IMR-90 (cell line): ENCODE measurements at regions not wholly inside any gene's neighbourhood (a gene's known extent, or its start where the extent isn't known, plus 50 kb on each side); places are given as distances from the start of the nearest gene placed in this dataset.

Experiments used
- ATAC-seq: fragments of 200-7000 bp; cut with Tn5 transposase; 2 replicates; pipeline ENCODE4 v1.9.1; 2020; ENCODE audit warnings: low read depth, mild to moderate bottlenecking, moderate library complexity
- BruUV-seq: library from RNA; stranded (reverse); fragments of 400-500 nt; replicated peaks from 2 replicates; lab custom pipeline; 2021; lab: Mats Ljungman, UMichigan
- CTCF ChIA-PET: fragments of 300-600 bp; formaldehyde crosslinking; extraction: SDS; loops from one replicate; lab custom pipeline; 2021; ENCODE audit warnings: antibody characterized with exemption; lab: Yijun Ruan, JAX
- POLR2A ChIA-PET: fragments of 300-600 bp; sonication (Branson Sonifier 250); formaldehyde crosslinking; loops from one replicate; lab custom pipeline; 2022; ENCODE audit warnings: antibody characterized with exemption; ENCODE audit not compliant: unreplicated experiment; lab: Charles Lee
- DNase-seq: peaks from one replicate; pipeline ENCODE4 v3.0.0; 2013
- H2AFZ ChIP-seq: replicated peaks from 2 replicates; pipeline ENCODE3; 2013; ENCODE audit warnings: low read length, mild to moderate bottlenecking; ENCODE audit not compliant: poor library complexity
- H2AK5ac ChIP-seq: 2 replicates; pipeline ENCODE4 v1.6.1; 2013; ENCODE audit warnings: low read depth, low read length, inconsistent platforms
- H2AK9ac ChIP-seq: replicated peaks from 2 replicates; pipeline ENCODE3; 2013; ENCODE audit warnings: mild to moderate bottlenecking, low read depth, low read length, moderate library complexity; ENCODE audit not compliant: poor library complexity
- H2BK120ac ChIP-seq: 2 replicates; pipeline ENCODE4 v1.6.1; 2013; ENCODE audit warnings: low read depth, low read length, inconsistent platforms
- H2BK15ac ChIP-seq: 3 replicates; pipeline ENCODE4 v1.6.1; 2013; ENCODE audit warnings: low read depth, low read length, inconsistent platforms
- H2BK20ac ChIP-seq: 2 replicates; pipeline ENCODE4 v1.6.1; 2013; ENCODE audit warnings: low read depth, mild to moderate bottlenecking, inconsistent platforms, low read length, moderate library complexity
- H2BK5ac ChIP-seq: 2 replicates; pipeline ENCODE4 v1.6.1; 2013; ENCODE audit warnings: mild to moderate bottlenecking, low read depth, low read length, inconsistent platforms; ENCODE audit not compliant: poor library complexity, severe bottlenecking
- H3K14ac ChIP-seq: replicated peaks from 2 replicates; pipeline ENCODE4 v1.6.1; 2013; ENCODE audit warnings: low read depth, low read length, inconsistent platforms
- H3K18ac ChIP-seq: 2 replicates; pipeline ENCODE4 v1.6.1; 2013; ENCODE audit warnings: low read depth, low read length, control low read depth
- H3K23ac ChIP-seq: 2 replicates; pipeline ENCODE4 v1.6.1; 2013; ENCODE audit warnings: low read depth, low read length, inconsistent platforms
- H3K27ac ChIP-seq: 2 replicates; pipeline ENCODE4 v1.5.1; 2013; ENCODE audit warnings: mild to moderate bottlenecking, control low read depth, low read length; ENCODE audit not compliant: insufficient read depth
- H3K27me3 ChIP-seq: 2 replicates; pipeline ENCODE4 v1.6.1; 2013; ENCODE audit warnings: low read length; ENCODE audit not compliant: control insufficient read depth, insufficient read depth
- H3K36me3 ChIP-seq: 2 replicates; pipeline ENCODE4 v1.6.1; 2013; ENCODE audit warnings: low read length, mixed read lengths; ENCODE audit not compliant: control insufficient read depth, insufficient read depth
- H3K4ac ChIP-seq: 2 replicates; pipeline ENCODE4 v1.6.1; 2013; ENCODE audit warnings: low read depth, low read length, inconsistent platforms
- H3K4me1 ChIP-seq: 2 replicates; pipeline ENCODE4 v1.6.1; 2013; ENCODE audit warnings: low read length, mixed read lengths; ENCODE audit not compliant: control insufficient read depth, insufficient read depth
- H3K4me2 ChIP-seq: 2 replicates; pipeline ENCODE4 v1.6.1; 2013; ENCODE audit warnings: low read depth, mild to moderate bottlenecking, control low read depth, low read length, moderate library complexity
- H3K4me3 ChIP-seq: 2 replicates; pipeline ENCODE4 v1.5.1; 2013; ENCODE audit warnings: low read depth, mild to moderate bottlenecking, control low read depth, low read length, moderate library complexity; ENCODE audit not compliant: insufficient read depth
- H3K56ac ChIP-seq: 2 replicates; pipeline ENCODE4 v1.6.1; 2013; ENCODE audit warnings: low read length, inconsistent platforms; ENCODE audit not compliant: insufficient read depth; ENCODE audit errors: extremely low read depth
- H3K79me1 ChIP-seq, 2 experiments: 2 replicates each; pipeline ENCODE4 v1.6.1; 2013; ENCODE audit warnings: low read length in 2 of 2, inconsistent platforms in 1 of 2, low read depth in 1 of 2
- H3K9ac ChIP-seq: 2 replicates; pipeline ENCODE4 v1.6.1; 2013; ENCODE audit warnings: low read depth, low read length, control low read depth
- H3K9me1 ChIP-seq: 2 replicates; pipeline ENCODE4 v1.6.1; 2013; ENCODE audit warnings: low read length, inconsistent platforms; ENCODE audit not compliant: insufficient read depth
- H3K9me3 ChIP-seq: 2 replicates; pipeline ENCODE4 v1.6.1; 2013; ENCODE audit warnings: low read length; ENCODE audit not compliant: control insufficient read depth, insufficient read depth
- H4K20me1 ChIP-seq: 2 replicates; pipeline ENCODE4 v1.6.1; 2013; ENCODE audit warnings: low read length, inconsistent platforms; ENCODE audit not compliant: insufficient read depth
- H4K5ac ChIP-seq: 2 replicates; pipeline ENCODE4 v1.6.1; 2013; ENCODE audit warnings: mild to moderate bottlenecking, low read depth, low read length, control low read depth
- H4K8ac ChIP-seq, 2 experiments: 2 replicates each; pipeline ENCODE4 v1.6.1; 2013; ENCODE audit warnings: low read depth in 2 of 2, low read length in 2 of 2, control low read depth in 1 of 2, inconsistent platforms in 1 of 2
- H4K91ac ChIP-seq: 2 replicates; pipeline ENCODE4 v1.6.1; 2013; ENCODE audit warnings: low read depth, low read length, inconsistent platforms; ENCODE audit not compliant: insufficient read depth
- MAFK ChIP-seq: IDR thresholded peaks from 2 replicates; pipeline ENCODE4 v1.6.1; 2012; ENCODE audit warnings: low read depth, low read length, improper control_type of control experiment
- POLR2A ChIP-seq: IDR thresholded peaks from 2 replicates; pipeline ENCODE4 v1.6.1; 2012; ENCODE audit warnings: mild to moderate bottlenecking, low read depth, low read length
- RFX5 ChIP-seq: IDR thresholded peaks from 2 replicates; pipeline ENCODE4 v1.8.0; 2012; ENCODE audit warnings: low read depth, mild to moderate bottlenecking, low read length, moderate library complexity
- SMC3 ChIP-seq: fragments of 150-350 bp; IDR thresholded peaks from 2 replicates; pipeline ENCODE4 v1.6.1; 2016; ENCODE audit warnings: low read depth, mild to moderate bottlenecking, antibody characterized with exemption, low read length, moderate library complexity
- WGBS, 2 experiments: methylation state at CpG; one replicate each; pipeline versions ENCODE4 v1.1.5 to v1.1.7; 2013; ENCODE audit warnings: missing lambda C conversion rate in 2 of 2; ENCODE audit not compliant: insufficient read length in 1 of 2; ENCODE audit errors: extremely low coverage in 2 of 2; 5-methylcytosine and 5-hydroxymethylcytosine counted together
- dilution Hi-C: fragments of 300-500 bp; cut with HindIII; formaldehyde crosslinking; loops from one replicate; pipeline ENCODE4 v1.14.3; 2018; ENCODE audit warnings: low sequenced_read_pairs; ENCODE audit not compliant: unreplicated experiment
- in situ Hi-C: fragments of 300-500 bp; cut with MboI; formaldehyde crosslinking; loops from 3 replicates; pipeline ENCODE4 v1.14.3; 2019; ENCODE audit warnings: low sequenced_read_pairs, inconsistent platforms, mixed read lengths
- intact Hi-C: fragments of 100-400 bp; cut with micrococcal nuclease; formaldehyde crosslinking; loops from 2 replicates; pipeline ENCODE4 v1.10.0; 2022

GRCh38 chr2:38427936-38428335 is 50.9 kb upstream of the ATL2 start:
- Histone ChIP-seq H3K56ac (no peak overlapping the region), H4K8ac (no peak overlapping the region), H2AK9ac (no peak overlapping the region), H2BK20ac (no peak overlapping the region), H2AFZ (no peak overlapping the region), H3K4me3 (no peak overlapping the region), H3K9me1 (no peaks in the 10 kb centered on the region), H3K36me3 (no peaks in the 10 kb centered on the region), H2BK15ac (no peak overlapping the region), H4K5ac (no peak overlapping the region), H4K91ac (no peak overlapping the region), H2BK120ac (no peak overlapping the region), H3K9ac (no peak overlapping the region), H3K14ac (no peak overlapping the region), H3K79me1 (no peaks in the 10 kb centered on the region), H3K23ac (no peak overlapping the region), H3K4me2 (no peak overlapping the region), H3K4me1 (no peaks in the 10 kb centered on the region), H3K18ac (no peak overlapping the region), H3K4ac (no peak overlapping the region), H3K9me3 (no peaks in the 10 kb centered on the region), H3K27me3 (peaks cover 42% of the 10 kb centered on the region), H2AK5ac (no peak overlapping the region), H2BK5ac (no peak overlapping the region), H4K20me1 (no peaks in the 10 kb centered on the region), H3K27ac (no peak overlapping the region)
- intact Hi-C loops (no loop called here), dilution Hi-C loops (no loop called here), in situ Hi-C loops (no loop called here)
- CTCF ChIA-PET, result no interaction called here
- POLR2A ChIA-PET, result no interaction called here
- ATAC-seq, result no peak
- TF ChIP-seq POLR2A, result no peak
- TF ChIP-seq RFX5, result no peak
- no peak for TF ChIP-seq MAFK
- no peak for TF ChIP-seq SMC3
- no TSS peak for BruUV-seq
- DNase-seq, result no peak
- WGBS, 2 experiments, result 48% methylated on average over 4 of the region's 6 CpGs; no CpG with 5 or more reads in 1 of the 2 experiments
